Endothelial cell of umbilical vein (primary cell): ENCODE measurements at regions not wholly inside any gene's neighbourhood (a gene's known extent, or its start where the extent isn't known, plus 50 kb on each side); places are given as distances from the start of the nearest gene placed in this dataset.

Experiments used
- BruUV-seq: library from RNA; stranded (reverse); fragments of 400-500 nt; replicated peaks from 2 replicates; lab custom pipeline; 2021; lab: Mats Ljungman, UMichigan
- CTCF ChIA-PET: fragments of 300-600, 350-600 bp; sonication (Branson Sonifier 250); formaldehyde crosslinking; loops from one replicate; lab custom pipeline; 2021; ENCODE audit warnings: antibody characterized with exemption, inconsistent platforms; lab: Charles Lee
- POLR2A ChIA-PET: fragments of 300-600, 350-600 bp; sonication (Branson Sonifier 250); formaldehyde crosslinking; loops from one replicate; lab custom pipeline; 2021; ENCODE audit warnings: antibody characterized with exemption, inconsistent platforms; lab: Charles Lee
- DNase-seq: peaks from one replicate; pipeline ENCODE4 v3.0.0-alpha.2; 2011; ENCODE audit warnings: low read depth, low spot score
- FAIRE-seq: peaks from 2 replicates; lab custom pipeline; 2011; peaks lifted over from hg19 to GRCh38; lab: Jason Lieb, UNC
- H2AFZ ChIP-seq: 2 replicates; pipeline ENCODE4 v1.6.0; 2012; ENCODE audit warnings: low read depth, low read length, control low read depth, inconsistent platforms
- H3K27ac ChIP-seq: 2 replicates; pipeline ENCODE4 v1.5.1; 2011; ENCODE audit warnings: low read depth, mild to moderate bottlenecking, control low read depth, low read length, moderate library complexity; ENCODE audit not compliant: insufficient read depth
- H3K27me3 ChIP-seq, 2 experiments: 2 replicates each; pipeline versions ENCODE4 v1.6.0 to v1.6.1; 2011; ENCODE audit warnings: low read length in 2 of 2, mixed read lengths in 1 of 2; ENCODE audit not compliant: control insufficient read depth in 2 of 2, insufficient read depth in 2 of 2
- H3K36me3 ChIP-seq, 2 experiments: 2 replicates in 1 of 2; 3 replicates in 1 of 2; pipeline ENCODE4 v1.5.1; 2011; ENCODE audit warnings: low read length in 2 of 2, mild to moderate bottlenecking in 1 of 2, moderate library complexity in 1 of 2; ENCODE audit not compliant: control insufficient read depth in 2 of 2, insufficient read depth in 2 of 2; ENCODE audit errors: extremely low read depth in 1 of 2
- H3K4me1 ChIP-seq: 3 replicates; pipeline ENCODE4 v1.5.1; 2011; ENCODE audit warnings: mild to moderate bottlenecking, low read length; ENCODE audit not compliant: control insufficient read depth, insufficient read depth; ENCODE audit errors: extremely low read depth
- H3K4me2 ChIP-seq: 2 replicates; pipeline ENCODE4 v1.6.1; 2011; ENCODE audit warnings: low read length, control low read depth, mixed read lengths; ENCODE audit not compliant: insufficient read depth
- H3K4me3 ChIP-seq, 3 experiments: fragments of 200-600 bp in 1 of 3; sonication (generic), shearing (Covaris generic) in 1 of 3; replicated peaks in 1 of 3; 2 replicates each; pipeline ENCODE4 v1.5.1; 2011 to 2016; ENCODE audit warnings: control low read depth in 3 of 3, low read length in 3 of 3, mild to moderate bottlenecking in 2 of 3, inconsistent platforms in 1 of 3, low read depth in 1 of 3, moderate library complexity in 1 of 3; ENCODE audit not compliant: insufficient read depth in 1 of 3
- H3K79me2 ChIP-seq: 2 replicates; pipeline ENCODE4 v1.6.0; 2012; ENCODE audit warnings: low read length, inconsistent platforms; ENCODE audit not compliant: control insufficient read depth, insufficient read depth
- H3K9ac ChIP-seq: replicated peaks from 2 replicates; pipeline ENCODE3; 2011; ENCODE audit warnings: low read length, control low read depth; ENCODE audit not compliant: insufficient read depth; ENCODE audit errors: extremely low read depth
- H3K9me1 ChIP-seq: replicated peaks from 3 replicates; pipeline ENCODE4 v1.6.0; 2011; ENCODE audit warnings: mild to moderate bottlenecking, low read length; ENCODE audit not compliant: control insufficient read depth, insufficient read depth; ENCODE audit errors: extremely low read depth
- H3K9me3 ChIP-seq: replicated peaks from 2 replicates; pipeline ENCODE4 v1.5.1; 2012; ENCODE audit warnings: low read length, inconsistent platforms; ENCODE audit not compliant: control insufficient read depth, insufficient read depth
- H4K20me1 ChIP-seq: replicated peaks from 2 replicates; pipeline ENCODE3; 2011; ENCODE audit warnings: mild to moderate bottlenecking, low read length; ENCODE audit not compliant: control insufficient read depth, insufficient read depth; ENCODE audit errors: extremely low read depth
- EZH2 ChIP-seq: IDR thresholded peaks from 2 replicates; pipeline ENCODE4 v1.6.1; 2012; ENCODE audit warnings: borderline replicate concordance, low read depth, mild to moderate bottlenecking, moderate library complexity, low read length, inconsistent platforms; ENCODE audit not compliant: severe bottlenecking
- FOS ChIP-seq: IDR thresholded peaks from 2 replicates; pipeline ENCODE4 v1.6.1; 2011; ENCODE audit warnings: mild to moderate bottlenecking, low read length, moderate library complexity, borderline replicate concordance; ENCODE audit not compliant: insufficient read depth
- GATA2 ChIP-seq: IDR thresholded peaks from 2 replicates; pipeline ENCODE4 v1.7.0; 2011; ENCODE audit warnings: low read depth, mild to moderate bottlenecking, moderate library complexity, mixed read lengths, low read length; ENCODE audit not compliant: insufficient read length, insufficient read depth
- JUN ChIP-seq: IDR thresholded peaks from 2 replicates; pipeline ENCODE4 v1.6.1; 2011; ENCODE audit warnings: borderline replicate concordance, low read depth; ENCODE audit not compliant: insufficient read length, insufficient read depth
- MYC ChIP-seq: IDR thresholded peaks from one replicate; pipeline ENCODE4 v1.6.1; 2011; ENCODE audit warnings: mild to moderate bottlenecking, low read depth, low read length
- POLR2A ChIP-seq: IDR thresholded peaks from 2 replicates; pipeline ENCODE4 v1.6.1; 2012; ENCODE audit warnings: low read depth, mild to moderate bottlenecking, control low read depth, low read length
- POLR2AphosphoS5 ChIP-seq: IDR thresholded peaks from 2 replicates; pipeline ENCODE4 v1.6.1; 2012; ENCODE audit warnings: low read depth, mild to moderate bottlenecking, control low read depth, low read length, moderate library complexity; ENCODE audit not compliant: insufficient read depth
- dilution Hi-C: fragments of 300-500 bp; cut with MboI; formaldehyde crosslinking; loops from one replicate; pipeline ENCODE4 v1.15.0; 2019; ENCODE audit warnings: low sequenced_read_pairs; ENCODE audit not compliant: extremely low pct_ligation_motif_present
- intact Hi-C: fragments of 100-400 bp; cut with micrococcal nuclease; formaldehyde crosslinking; loops from one replicate; pipeline ENCODE4 v1.10.0; 2022
- TF ChIP-seq, protein P1 (sequence below): IDR thresholded peaks from 2 replicates; pipeline ENCODE4 v1.6.1; 2011; ENCODE audit not compliant: insufficient read depth, insufficient read length
- TF ChIP-seq, protein P2 (sequence below), 2 donors: IDR thresholded peaks; 1 replicate in 1 of 2; 2 replicates in 1 of 2; pipeline ENCODE4 v1.5.1; 2011; ENCODE audit warnings: low read length in 2 of 2, mild to moderate bottlenecking in 2 of 2, moderate library complexity in 2 of 2, control low read depth in 1 of 2, inconsistent platforms in 1 of 2, low read depth in 1 of 2; ENCODE audit not compliant: insufficient read depth in 1 of 2; ENCODE audit errors: extremely low read depth in 1 of 2

DNA sequence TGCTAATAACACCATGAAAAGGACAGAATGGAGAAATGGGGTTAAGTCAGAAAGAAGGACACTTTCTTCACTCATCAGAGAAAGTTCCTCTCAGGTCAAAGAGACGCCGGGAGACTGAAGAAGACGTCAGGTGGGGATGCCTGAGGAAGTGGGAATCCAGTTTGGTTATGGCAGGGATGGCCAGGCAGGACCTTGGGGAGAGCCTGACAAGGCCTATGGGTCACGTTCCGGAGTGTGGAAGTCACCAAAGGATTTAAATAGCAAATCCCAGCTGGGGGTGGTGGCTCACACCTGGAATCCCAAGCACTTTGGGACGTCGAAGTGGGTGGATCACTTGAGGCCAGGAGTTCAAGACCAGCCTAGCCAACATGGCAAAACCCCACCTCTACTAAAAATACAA, 432.7 kb upstream of the SMIM21 start:
- intact Hi-C loops, result no loop called here

More for the DNA sequence above, 432.7 kb upstream of the SMIM21 start:
- DNase-seq (no peak), FAIRE-seq (no peak)
- dilution Hi-C loops, result no loop called here
- Histone ChIP-seq H3K27me3 (no peaks in the 10 kb centered on the region), H2AFZ (no peak overlapping the region), H4K20me1 (no peaks in the 10 kb centered on the region), H3K4me2 (no peak overlapping the region), H3K4me3 (no peak overlapping the region), H3K4me1 (no peaks in the 10 kb centered on the region), H3K9me3 (peaks cover 7% of the 10 kb centered on the region), H3K27ac (no peak overlapping the region), H3K9ac (no peak overlapping the region), H3K9me1 (no peaks in the 10 kb centered on the region), H3K36me3 (no peaks in the 10 kb centered on the region), H3K79me2 (no peaks in the 10 kb centered on the region)
- no TSS peak for BruUV-seq
- POLR2A ChIA-PET, result no interaction called here
- CTCF ChIA-PET, result no interaction called here
- TF ChIP-seq GATA2 (no peak), MYC (no peak), POLR2A (no peak), POLR2AphosphoS5 (no peak), EZH2 (no peak), JUN (no peak), FOS (no peak)
- TF ChIP-seq, protein P1, sequence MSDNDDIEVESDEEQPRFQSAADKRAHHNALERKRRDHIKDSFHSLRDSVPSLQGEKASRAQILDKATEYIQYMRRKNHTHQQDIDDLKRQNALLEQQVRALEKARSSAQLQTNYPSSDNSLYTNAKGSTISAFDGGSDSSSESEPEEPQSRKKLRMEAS, result no peak
- TF ChIP-seq, protein P2, sequence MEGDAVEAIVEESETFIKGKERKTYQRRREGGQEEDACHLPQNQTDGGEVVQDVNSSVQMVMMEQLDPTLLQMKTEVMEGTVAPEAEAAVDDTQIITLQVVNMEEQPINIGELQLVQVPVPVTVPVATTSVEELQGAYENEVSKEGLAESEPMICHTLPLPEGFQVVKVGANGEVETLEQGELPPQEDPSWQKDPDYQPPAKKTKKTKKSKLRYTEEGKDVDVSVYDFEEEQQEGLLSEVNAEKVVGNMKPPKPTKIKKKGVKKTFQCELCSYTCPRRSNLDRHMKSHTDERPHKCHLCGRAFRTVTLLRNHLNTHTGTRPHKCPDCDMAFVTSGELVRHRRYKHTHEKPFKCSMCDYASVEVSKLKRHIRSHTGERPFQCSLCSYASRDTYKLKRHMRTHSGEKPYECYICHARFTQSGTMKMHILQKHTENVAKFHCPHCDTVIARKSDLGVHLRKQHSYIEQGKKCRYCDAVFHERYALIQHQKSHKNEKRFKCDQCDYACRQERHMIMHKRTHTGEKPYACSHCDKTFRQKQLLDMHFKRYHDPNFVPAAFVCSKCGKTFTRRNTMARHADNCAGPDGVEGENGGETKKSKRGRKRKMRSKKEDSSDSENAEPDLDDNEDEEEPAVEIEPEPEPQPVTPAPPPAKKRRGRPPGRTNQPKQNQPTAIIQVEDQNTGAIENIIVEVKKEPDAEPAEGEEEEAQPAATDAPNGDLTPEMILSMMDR (IDR thresholded peaks at IDR 0.05; ENCODE audit: extremely low read depth in 1 of 2, insufficient read depth in 1 of 2, low read depth in 1 of 2, low read length in 2 of 2), result no peak
